HG03442 (cell line): ENCODE measurements at regions not wholly inside any gene's neighbourhood (a gene's known extent, or its start where the extent isn't known, plus 50 kb on each side); places are given as distances from the start of the nearest gene placed in this dataset.

Source experiments
- ATAC-seq: cut with Tn5 transposase; IDR thresholded peaks from one replicate; pipeline ENCODE4 v1.9.1; 2021; ENCODE audit warnings: mild to moderate bottlenecking, moderate library complexity; ENCODE audit not compliant: unreplicated experiment

DNA sequence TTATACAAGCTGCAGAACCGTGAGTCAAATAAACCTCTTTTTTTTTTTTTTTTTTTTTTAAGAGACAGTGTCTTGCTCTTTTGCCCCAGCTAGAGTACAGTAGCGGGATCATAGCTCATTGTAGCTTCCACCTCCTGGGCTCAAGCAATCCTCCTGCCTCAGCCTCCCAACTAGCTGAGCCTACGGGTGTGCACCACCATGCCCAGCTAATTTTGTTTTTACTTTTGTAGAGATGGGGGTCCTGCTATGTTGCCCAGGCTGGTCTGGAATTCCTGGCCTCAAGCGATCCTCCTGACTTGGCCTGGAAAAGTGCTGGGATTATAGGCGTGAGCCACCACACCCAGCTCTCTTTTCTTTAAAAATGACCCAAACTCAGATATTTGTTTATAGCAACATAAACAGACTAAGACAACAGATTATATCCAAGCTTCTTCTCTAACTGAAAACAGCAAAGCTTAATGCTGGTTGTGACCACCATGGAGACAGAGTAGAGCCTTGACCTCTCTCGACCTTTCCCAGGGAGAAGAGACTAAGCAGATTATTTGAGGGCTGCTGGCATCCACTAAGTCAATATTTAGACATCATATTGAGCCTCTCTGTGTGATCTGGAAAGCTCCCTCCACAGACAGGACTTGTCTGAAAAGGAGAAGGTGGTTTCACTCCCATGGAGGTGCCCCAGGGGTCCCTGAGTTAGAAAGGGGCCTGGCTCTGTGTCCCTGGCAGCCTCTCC lies 150.0 kb downstream of the KCTD15 start:
- no peak for ATAC-seq

DNA sequence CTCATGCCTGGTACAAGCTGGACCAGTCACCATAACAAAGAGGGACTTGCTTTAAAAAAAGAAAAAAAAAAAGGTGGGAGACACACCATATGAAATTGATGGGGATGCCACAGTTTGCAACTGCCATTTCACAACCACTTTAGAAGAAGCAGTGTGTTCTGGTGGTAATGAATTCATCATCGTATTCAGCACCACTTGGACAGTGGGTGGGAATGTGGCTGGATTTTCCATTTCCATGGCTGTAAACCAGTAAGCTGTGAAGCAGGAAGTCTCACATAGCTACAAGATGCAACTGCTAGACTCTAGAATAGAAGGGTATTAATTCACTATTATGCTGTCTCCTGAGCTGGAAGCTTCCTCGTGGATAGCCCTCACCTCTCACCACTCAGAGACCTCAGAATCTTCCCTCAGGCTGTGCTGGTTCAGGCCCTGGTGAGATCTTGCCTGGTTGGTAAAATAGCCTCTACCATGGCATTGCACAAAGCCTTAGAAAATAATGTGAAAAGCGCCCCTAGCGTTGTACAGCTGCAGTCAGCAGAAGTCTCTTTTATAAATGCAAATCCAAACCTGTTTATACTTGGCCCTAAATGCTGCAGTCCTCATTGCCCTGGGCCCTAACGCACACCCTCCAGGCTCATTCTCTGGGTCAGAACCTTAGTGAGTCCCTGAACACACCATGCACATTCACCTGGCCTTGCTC lies 150.7 kb downstream of the KCTD15 start:
- ATAC-seq: no peak

DNA sequence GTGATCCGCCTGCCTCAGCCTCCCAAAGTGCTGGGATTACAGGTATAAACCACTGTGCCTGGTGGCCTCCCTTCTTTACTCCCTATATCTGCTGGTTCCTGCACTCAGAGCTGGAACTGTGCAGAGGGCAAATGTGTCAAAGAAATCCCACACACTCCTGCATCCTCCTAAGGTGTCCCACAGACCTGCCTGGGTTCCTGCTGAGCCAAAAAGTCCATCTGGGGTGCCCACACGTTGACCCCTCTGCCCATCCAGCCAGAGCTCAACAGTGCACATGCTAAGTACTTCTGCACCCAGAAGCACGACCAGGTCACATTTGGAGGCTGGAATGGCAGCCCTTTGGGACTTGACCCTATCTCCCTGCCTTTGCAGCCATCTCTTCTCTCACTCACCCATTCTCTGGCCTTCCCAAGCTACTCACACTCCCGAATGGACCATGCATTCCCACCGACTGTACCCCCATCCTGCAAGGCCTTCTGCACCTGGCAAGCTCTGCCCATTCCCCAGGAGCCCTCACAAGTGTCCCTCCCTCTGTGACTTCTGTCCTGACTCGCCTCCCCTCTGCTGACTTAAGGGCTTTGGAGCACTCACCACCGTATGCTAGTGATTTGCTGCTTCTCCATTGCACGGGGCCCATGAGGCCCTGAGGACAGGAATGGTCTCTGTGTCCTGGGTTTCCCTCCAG lies 152.1 kb downstream of the KCTD15 start:
- no peak for ATAC-seq

DNA sequence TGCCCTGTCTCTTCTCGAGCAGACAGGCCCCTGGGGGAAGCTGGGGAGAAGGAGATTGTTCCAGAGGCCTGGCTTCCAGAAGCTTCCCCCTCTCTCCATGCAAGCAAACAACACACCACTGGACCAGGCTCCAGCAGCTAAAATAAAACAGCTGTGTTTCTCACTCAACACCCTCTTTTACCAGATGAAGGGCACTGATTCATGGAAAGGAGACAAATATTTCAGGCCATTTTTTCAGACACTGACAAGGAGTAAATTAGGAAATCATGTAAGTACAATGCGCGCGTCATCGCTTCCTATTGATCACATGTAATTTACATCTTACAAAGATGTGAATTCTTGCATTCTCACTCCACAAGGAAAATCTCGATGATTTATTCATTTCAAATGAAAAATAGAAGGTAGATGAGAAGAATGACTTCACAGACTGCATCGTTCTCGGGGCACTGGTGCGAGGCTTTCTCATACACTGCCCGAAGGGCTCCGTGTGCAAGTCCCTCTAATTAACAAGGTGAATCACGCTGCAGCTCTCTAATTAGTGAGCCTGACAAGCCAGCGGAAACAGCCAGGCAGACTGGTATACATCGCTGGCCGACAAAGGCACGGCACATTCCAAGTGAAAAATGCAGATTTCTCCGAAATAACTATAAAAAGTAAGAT lies 153.6 kb downstream of the KCTD15 start:
- ATAC-seq: no peak

DNA sequence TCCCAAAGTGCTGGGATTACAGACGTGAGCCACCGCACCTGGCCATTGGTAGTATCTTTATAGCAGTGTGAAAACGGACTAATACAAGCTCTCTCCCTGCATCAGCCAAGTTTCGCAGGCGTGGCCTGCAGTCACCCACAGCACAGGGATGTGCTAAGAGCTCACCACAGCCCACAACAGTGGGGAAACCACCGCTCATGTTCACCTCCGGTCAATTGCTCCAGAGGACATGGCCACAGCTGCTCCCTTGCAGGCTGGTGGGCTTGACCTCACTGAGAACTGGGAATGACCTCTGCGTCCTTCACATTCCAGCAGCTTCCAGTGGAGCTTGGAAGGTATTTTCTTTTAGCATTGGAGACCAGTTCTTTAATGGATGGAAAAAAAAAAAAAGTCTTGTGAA lies 156.4 kb downstream of the KCTD15 start:
- no peak for ATAC-seq

DNA sequence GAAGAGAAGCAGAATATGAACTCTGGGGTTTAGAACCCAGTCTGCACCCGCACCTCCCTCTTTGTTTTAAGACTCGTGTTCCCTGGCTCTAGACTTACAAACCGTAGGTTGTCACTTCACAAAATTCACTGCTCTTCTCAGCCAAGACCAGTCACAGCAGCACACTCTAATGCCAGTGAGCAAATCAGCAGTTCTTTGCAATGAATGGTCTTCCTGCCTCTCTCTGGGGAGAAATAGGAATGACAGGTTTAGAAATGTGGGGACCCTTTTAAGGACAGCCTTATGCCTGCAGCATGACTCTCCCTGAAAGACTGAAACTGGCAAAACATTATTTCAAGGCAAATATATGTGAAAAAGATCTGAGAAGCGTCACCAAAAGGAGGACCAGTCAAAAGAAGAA lies 156.9 kb downstream of the KCTD15 start:
- no peak for ATAC-seq

DNA sequence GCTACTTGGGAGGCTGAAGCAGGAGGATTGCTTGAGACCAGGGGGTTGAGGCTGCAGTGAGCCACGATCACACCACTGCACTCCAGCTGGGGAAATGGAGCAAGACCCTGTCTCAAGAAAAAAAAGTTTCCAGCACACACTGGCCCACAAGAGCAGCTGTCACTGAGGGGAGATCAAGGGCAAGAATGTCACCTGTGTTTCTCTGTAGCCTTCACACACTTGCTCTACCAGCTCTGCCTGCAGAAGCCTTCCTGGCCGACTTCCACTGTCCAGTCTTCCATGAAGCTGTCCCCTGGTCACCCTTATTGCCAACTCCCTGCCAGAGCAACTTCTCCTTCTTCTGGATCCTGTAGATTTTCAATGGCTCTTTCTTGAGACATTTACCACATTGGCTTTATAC lies 158.0 kb downstream of the KCTD15 start:
- ATAC-seq: no peak

DNA sequence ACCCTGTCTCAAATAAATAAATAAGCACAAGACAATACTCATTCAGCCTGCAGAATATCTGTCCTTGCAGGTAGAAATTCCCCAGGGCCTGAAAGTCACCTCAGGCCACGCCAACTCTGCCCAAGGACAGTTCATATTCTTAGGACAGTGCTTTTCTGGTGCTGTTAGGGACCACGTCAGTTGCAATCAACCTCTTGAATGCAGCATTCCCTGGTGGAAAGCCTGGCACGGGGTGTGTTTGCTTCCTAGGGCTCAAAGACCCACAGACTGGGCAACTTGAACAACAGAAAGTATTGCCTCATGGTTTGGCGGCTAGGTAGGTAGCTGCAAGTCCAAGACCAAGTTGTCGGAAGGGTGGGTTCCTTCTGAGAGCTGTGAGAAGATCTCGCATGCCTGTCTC lies 160.3 kb downstream of the KCTD15 start:
- ATAC-seq: no peak

DNA sequence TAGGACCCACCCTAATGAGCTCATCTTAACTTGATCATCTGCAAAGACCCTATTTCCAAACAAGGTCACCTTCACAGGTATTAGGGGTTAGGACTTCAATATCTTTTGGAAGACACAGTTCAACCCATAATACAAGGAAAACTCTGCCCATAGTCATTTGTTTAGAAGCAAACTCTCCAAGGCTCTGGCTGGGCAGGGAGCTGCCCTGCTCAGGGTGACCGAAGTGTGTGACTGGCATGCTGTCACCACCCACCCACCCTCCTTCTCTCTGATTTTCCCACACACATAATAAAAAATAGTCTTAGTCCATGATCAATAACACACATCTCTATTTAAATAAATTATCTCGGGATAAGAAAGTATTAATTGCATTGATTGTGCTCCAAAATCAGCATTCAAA lies 161.1 kb downstream of the KCTD15 start:
- no peak for ATAC-seq

DNA sequence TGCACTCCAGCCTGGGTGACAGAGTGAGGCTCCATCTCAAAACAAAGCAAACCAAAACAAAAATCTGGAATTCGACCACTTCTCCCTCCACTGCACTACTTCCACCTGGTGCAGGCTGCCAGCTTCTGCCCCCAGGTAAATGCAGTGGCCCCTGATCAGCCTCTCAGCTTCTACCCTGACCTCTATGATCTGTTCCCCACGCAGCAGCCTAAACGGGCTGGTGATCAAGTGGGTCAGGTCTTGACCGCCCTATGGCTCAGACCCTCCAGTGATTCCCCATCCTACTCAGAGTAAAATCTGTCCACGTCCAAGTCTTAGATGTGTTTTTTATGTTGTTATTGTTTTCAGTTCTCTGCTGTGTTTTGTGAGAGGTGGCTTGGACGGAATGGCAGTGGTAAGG lies 163.9 kb downstream of the KCTD15 start:
- no peak for ATAC-seq

DNA sequence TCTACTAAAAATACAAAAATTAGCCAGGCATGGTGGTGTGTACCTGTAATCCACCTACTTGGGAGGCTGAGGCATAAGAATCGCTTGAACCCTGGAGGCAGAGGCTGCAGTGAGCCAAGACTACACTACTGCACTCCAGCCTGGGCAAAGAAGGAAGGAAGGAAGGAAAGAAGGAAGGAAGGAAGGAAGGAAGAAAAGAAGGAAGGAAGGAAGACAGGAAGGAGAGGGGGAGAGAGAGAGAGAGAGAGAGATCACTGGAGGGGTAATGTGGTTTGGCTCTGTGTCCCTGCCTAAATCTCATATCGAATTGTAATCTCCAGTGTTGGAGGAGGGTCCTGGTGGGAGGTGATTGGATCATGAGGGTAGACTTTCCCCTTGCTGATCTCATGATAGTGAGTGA lies 165.5 kb downstream of the KCTD15 start:
- ATAC-seq: no peak

DNA sequence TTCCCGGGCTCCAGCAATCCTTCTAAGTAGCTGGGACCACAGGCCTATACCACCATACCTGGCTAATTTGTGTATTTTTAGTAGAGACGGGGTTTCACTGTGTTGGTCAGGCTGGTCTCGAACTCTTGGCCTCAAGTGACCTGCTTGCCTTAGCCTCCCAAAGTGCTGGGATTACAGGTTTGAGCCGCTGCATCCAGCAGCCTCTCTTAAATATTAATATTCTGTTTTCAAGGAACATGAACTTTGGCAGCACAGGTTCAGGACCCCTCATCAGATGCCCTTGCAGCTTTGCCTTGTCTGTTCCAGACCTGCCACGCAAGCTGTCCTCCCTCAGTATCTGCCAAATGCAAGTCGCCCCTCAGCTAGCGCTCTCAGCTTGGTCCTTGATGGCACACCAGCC lies 166.8 kb downstream of the KCTD15 start:
- no peak for ATAC-seq

DNA sequence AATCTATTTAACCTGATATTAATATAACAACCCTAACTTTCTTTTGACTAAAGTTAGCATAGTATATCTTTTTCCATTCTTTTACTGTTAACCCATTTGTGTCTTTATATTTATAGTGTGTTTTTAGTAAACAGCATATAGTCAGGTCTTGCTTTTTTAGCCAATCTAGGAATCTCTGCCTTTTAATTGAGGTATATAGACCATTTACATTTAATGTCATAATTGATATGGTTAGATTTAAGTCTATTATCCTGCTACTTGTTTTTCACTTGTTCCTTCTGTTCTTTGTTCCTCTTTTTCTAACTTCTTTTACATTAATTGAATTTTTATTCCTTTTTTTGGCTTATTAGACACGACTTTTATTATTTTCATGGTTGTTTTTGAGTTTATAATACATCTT lies 174.4 kb downstream of the KCTD15 start:
- no peak for ATAC-seq

DNA sequence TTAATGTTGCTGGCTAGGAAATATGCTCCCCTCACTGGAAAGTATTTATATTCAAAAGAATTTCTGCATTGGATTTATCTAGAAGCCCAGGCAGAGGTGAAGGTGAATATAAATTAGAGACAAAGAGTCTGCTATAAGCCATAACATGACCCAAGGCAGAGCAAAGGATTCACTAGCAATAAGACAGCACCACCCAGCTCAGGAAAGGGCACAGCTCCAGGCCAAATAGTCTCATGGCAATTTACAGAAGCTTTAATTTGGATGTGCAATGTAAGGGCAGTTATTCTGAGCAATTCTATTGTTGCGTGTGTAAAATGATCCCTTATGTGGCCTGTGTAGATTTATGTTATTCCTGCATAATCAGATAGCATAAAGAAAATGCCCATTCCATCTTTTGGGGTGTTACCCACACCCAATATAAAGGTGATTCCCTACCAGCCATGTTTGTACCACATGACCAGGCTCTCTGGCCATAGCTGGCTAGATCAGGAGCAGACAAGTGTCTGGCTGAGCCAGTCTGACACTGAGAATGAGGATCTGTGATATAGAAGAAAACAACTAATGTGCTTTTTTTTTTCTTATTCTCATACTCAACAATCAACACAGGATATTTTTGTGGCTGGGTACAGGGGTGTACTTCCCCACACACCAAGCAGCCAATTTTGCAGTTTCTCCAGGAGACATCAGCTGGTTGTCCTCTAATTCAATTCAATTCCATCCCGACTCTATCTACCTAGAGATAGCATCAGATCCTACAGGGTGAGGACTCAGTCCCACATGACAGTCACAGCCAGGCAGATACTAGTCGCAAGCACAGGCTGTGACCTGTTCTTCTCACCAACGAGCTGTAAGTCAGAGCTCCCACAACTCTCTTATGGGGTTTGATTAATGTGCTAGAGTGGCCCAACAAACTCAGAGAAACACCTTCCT lies 181.4 kb downstream of the KCTD15 start:
- no peak for ATAC-seq

DNA sequence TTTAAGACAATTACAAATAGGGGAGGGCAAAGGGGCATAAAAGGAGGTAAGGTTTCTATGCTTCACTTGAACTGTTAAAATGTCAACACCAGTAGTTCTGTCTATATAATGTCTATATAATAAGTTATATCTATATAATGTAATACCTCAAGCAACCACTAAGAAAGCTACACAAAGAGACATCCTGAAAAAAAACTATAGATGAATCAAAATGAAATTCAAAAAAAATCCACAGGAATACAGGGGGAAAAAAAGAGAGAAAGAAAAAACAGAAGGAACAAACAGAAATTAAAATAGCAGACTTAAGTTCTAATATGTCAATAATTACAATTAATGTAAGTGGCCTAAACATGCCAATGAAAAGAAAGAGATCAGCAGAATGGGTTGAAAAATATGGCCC lies 186.0 kb downstream of the KCTD15 start:
- no peak for ATAC-seq

DNA sequence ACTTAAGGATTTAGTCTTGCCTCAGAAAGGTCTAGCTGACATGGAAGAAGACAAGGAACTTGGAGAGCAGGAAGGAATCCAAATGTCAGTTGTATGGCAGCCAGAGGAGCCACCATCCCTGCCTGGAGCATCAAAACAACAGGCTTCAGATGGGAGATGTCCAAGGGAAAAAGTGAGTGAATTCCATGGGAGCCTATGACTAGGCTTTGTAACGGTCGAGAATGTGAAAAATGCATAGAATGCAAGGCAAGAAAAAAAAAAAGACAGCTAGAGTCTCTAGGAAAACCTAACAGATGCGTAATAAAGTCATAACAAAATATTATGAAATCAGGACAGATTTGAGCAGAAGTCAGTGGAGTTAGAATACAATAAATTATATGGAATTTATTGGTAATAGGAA lies 183.7 kb upstream of the LSM14A start:
- no peak for ATAC-seq

DNA sequence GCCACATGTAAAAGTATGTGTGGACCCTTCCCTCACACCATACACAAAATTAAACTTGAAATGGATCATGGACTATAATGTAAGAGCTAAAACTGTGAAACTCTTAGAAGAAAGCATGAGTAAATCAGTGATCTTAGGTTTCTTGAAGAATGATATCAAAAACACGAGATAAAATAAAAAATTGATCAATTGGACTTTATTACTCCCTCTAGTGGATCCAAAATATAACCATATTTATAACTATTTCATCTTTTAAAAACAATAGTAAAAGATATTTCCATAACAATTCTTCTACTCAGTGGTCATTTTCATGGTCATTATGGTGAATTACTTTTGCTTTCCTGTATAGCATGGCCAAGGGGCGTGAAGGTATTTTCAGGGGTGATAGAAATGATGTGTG lies 174.6 kb upstream of the LSM14A start:
- no peak for ATAC-seq

DNA sequence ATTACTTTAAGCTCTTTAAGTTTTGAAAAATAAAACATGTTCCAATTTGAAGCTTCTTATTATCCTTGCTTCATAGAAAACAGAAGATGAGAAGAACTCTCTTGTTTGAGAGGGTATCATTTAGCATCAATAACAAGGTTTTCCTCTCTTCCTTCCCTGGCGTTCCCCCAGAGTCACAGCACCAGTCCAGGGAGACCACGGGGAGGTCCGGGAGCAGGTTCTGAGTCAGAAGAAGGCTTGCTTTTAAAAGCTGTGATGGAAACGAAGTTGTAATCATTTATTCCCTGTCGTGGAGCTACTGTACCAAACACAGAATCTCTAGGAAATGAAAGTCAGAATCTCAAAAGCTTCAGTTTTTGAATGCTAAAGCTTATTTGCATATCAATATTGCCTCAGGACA lies 174.0 kb upstream of the LSM14A start:
- no peak for ATAC-seq

DNA sequence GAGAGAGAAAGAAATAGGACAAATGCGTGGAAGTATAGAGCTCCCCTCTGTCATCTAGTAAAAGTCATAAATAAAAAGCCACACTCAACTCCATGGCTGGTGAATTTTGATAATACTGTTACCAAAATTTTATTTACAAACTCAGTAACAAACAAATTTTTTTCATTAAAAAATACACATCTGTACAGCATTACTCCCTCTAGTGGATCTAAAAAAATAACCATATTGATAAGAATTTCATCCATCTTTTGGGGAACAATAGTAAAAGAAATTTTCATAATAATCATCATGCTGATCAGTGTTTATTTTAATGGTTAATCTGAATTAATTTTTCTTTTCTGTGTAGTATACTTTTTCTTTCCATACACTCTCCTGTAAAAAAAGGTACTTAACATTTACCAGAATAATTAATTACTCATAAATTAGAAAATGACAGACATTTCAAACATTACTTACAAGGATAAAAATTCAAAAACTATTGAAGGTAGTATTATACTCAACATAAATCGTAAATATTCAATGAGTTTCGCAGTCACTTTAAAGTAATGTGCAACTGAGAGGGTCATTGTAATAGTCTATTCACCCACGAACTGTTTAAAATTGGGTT lies 173.5 kb upstream of the LSM14A start:
- ATAC-seq: no peak

DNA sequence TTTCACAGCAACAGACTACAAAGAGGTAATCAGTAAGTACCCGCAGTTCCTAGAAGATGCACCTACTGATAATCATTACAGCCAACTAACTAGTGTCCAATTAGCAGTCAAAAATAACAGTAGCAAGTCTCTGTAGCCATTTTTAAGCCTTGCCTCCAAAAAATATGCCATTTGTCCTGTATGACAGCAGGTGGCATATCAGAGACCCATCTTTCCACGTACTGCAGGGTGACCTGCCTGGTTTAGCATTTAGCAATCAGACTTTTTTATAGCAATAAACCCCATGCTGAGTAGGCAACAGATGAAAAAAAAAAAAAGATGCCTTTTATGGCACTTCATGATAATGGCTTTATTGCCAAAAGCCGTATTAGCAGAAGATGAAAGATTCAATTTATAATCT lies 155.3 kb upstream of the LSM14A start:
- no peak for ATAC-seq
